ENCODE measurements at regions not wholly inside any gene's neighbourhood (a gene's known extent, or its start where the extent isn't known, plus 50 kb on each side); places are given as distances from the start of the nearest gene placed in this dataset.

DNA sequence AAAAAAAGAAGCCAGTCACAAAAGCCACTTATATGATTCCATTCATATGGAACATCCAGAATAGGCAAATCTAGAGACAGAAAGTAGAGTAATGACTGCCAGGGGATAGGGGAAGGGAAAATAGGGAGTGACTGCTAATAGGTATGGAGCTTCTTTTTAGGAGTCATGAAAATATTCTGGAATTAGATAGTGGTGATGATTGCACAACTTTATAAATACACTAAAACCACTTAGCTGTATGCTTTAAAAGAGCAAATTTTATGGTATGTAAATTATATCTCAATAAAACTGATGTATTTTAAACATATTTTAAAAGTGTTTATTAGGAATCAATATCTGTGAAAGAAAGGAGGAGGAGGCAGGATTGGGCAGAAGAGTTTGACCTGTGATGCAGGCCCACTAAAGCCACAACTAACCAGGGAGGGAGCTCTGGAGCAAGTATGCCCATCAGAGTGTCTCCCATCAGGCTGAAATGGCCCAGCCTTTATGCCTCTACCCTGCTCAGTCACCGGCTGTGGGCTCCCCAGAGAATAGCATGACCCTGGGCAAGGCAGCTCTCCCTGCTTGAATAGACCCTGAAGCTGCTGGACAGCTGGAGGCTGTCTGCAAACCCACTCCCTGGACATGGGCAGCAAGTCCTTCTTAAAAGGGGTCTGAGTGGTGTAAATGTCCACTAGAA, 96.0 kb upstream of the SLC44A1 start:
- no peak for ATAC-seq

DNA sequence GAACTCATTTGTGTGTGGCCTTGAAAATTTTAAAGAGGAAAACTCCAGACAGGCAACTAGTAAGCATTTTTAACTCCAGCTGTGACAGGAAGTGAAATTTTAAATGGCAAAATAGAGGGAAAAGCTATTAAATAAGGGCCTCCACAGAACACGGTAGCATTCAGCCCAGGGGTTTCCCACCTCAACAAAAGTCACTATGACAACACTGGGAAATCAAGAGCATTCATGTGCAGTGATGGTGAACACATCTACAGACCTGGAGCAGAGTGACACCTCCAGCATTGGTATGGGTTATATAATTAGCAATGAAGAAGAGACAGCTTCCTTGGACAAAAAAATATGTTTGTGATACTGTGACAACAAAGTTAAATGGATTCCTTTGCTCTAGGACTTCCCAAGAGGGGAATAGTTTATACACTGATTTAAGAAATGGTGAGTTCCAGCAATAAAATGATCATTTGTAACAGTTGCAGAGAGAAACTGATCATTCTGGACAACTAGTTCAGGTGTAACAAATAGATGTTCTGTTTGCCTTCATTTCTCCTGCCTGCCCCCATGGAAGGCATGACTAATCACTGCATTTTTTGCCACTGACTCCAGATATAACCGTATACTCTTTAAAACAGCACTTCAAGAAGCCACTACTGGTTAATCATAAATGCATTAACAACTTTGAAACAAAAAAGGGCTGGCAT, 93.3 kb upstream of the SLC44A1 start:
- no peak for ATAC-seq

DNA sequence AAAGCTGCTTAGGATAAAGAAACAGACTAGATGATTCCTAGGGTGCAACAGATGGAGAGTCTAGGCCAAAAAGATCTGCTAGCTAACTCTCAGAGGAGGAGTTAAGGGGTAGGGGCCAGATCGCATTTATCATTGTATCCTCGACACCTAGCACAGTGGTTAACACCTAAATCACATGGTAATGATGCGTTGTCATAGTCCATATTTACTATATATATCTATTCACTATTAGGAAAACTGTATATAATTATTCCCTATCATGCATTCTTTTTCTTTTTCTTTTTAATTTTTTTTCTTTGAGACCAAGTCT, 92.8 kb upstream of the SLC44A1 start:
- ATAC-seq = no peak

DNA sequence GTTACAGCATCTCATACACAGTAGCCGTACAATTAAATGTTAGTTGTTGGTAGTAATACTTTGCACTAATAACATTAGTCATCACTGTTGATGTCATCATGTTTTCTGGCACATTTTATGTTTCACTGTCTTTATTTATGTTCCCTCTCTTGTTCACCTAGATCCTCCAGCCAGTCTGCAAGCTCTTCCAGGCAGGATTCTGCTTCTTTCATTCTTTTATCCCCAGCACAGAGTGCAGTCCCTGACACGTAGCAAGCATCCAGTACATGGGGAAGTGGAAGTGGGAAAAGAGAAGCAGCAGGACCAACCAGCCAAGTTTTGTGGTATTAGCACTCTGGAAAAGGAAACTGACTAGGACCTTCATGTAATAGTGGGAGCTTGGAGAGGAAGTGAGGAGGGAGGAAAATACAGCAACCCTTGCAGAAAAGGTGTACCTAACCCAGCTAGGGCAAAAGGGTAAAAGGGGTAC, 89.7 kb upstream of the SLC44A1 start:
- peak; percentile 73 for ATAC-seq

DNA sequence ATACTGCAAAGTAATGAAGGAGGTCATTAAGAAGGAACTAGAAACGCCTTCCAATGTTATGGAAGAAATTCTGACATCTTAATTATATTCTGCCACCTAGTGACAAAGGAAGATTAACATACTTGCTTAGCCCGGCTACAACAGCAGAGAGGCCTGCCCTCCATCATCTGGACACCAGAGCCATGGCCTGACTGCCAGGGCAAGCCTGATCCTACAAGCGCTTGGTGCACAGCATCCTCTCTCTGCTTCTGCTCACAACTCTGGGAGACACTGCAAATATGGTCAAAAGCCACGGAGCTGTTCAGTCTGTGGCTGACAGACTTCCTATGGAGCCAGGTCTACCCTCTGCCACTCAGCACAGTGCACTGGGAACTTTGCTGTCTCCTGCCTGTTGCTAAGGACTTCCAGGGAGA, 87.3 kb upstream of the SLC44A1 start:
- peak; percentile 72 for ATAC-seq

DNA sequence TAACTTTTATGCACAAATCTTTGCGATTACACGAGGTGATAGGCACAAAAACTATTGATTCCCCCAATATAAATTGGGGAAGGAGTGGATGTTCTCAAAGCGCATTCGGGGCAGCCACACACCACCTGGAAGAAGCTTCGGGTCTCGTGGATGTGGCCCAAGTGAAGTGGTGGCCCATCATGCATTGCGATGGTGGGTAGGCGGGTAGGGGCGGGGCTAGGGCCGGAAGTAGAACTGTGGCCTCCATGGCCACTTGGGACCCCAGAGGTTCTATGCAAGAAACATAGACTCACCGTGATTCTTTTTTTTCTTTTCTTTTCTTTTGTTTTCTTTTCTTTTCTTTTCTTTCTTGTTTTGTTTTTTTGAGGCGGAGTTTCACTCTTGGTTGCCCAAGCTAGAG, 86.4 kb upstream of the SLC44A1 start:
- ATAC-seq = no peak

DNA sequence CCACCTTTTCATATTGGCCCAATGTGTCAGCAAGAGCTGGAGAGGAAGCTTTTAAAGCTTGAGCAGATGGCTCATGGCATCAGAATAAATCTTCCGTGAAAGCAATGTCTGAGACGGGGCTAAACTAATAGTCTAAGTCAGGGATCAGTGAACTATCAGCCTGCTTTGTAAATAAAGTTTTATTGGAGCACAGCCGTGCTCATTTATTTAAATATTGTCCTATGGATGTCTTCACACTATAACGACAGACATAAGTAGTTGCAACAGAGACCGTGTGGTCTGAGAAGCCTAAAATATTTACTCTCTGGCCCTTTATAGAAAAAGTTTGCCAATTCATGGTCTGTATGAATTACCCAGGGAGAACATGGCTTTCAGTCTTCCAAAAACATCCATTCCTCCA, 85.6 kb upstream of the SLC44A1 start:
- no peak for ATAC-seq

DNA sequence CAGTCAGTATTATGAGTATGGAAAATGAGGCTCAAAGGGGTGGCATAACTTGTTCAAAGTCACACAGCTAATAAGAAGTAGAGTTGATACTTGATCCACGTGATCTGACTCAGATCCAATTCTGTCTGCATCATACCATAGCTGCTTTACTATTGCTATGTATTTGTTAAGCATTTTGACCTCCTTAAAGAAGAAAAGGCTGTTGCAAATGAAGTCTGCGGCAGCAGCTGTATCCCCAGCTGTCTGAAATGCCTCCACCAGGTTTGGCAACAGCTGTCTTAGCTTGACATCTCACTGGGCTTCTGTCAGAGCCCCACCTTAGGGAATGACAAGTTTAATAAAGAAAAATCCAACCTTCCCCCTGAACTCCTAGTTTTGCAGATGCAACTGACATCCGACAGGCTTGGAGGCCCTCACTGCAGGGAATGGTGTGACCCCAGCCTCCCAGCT, 75.6 kb upstream of the SLC44A1 start:
- no peak for ATAC-seq

DNA sequence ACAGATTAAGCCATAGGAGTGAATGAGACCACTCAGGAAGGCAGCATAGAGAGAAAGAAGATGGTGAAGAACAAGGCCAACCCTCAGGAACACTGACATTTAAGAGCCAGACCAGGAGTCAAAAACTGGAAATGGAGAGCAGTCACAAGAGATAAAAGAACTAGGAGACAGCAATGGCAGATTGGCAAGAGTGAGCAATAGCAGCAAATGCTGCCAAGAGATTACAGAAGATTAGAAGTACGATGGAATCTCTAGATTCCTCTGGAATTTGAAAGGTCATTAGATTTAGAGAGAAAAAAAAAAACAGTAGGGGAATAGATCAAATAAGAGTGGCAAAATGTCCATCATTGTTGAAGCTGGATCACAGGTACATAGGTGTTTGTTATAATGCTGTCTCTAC, 73.4 kb upstream of the SLC44A1 start:
- no peak for ATAC-seq

DNA sequence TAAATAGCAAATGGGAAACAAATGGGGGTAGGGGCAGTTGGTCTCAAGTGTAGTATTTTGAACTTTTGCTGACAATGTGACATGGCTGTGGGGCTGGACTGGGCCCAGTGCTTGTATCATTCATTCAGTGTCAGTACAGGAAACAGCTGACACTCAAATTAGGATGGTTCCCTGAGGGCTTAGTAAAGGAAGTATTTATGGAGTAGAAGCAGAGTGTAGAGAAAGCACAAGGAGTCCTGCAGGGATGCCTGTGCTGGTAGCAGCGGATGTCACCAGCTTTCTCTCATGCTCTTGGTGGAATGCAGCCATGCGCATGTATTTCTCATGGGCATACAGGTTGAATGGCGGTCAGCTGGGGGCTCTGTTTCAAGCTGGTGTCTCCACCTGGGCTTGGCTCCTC, 72.9 kb upstream of the SLC44A1 start:
- no peak for ATAC-seq

DNA sequence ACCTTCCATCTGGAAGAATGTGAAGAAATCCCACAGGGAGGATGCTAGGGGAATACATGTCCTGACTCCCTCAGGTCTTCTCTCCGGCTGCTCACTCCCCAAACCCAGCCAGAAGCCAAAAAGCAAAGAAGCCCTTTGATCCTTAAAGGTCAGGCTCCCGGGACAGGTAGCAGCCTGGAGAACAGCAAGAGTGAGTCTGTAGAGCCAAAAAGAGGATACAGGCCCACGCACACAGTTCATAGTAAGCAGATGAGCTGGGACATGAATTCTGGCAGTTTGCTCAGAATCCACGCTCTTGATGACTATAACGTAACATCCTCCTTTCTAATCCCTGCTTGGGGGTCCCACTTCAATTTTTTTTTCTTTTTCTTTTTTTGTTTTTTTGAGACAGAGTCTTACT, 72.0 kb upstream of the SLC44A1 start:
- no peak for ATAC-seq

DNA sequence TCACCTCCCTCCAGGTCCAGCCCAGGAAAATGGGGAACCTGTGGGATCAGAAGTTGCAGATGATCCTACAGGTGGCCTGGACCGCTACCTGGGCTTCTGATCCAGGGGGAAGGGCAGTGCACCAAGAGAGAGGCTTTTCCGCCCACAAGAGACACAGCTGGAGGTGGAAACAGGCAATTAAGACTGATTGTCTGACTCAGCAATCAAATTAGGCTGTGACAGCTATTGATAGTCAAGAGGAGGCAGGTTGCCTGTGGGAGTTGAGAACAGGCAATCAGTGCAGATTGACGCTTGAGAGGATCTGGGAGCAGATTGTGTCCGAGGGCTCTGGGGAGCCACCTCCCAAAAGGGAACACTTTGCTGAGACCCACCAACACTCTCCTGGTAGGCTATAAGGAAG, 71.1 kb upstream of the SLC44A1 start:
- no peak for ATAC-seq

DNA sequence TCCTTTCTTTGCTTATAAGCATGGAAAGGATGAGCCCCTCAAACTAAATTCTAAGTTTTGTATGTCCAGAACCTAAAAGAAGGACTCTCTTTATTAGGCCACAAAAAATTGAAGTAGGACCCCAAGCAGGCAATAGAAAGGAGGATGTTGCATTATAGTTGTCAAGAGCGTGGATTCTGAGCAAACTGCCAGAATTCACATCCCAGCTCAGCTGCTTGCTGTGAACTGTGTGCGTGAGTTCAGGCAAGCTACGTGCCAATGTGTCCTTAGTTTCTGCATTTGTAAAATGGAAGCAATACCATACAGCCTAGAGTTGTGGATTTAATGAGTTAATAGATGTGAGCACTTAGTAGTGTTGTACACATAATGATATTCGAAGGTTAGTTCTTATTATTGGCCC, 70.6 kb upstream of the SLC44A1 start:
- no peak for ATAC-seq

DNA sequence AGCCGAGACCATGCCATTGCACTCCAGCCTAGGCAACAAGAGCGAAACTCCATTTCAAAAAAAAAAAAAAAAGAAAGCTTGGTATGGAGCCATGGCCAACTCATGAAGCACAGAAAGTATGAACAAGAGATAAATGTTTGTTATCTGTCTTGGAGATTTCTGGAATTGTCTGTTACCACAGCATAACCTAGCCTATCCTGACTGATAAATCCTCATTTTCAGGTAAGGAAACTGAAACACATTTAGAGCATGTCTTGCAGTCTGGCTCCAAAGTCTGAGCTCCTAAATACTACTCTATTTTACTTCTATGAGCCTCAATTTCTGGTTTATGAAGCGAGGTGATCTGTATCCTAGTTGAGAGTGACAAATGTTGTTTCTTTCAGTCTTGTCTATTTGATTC, 68.3 kb upstream of the SLC44A1 start:
- no peak for ATAC-seq

DNA sequence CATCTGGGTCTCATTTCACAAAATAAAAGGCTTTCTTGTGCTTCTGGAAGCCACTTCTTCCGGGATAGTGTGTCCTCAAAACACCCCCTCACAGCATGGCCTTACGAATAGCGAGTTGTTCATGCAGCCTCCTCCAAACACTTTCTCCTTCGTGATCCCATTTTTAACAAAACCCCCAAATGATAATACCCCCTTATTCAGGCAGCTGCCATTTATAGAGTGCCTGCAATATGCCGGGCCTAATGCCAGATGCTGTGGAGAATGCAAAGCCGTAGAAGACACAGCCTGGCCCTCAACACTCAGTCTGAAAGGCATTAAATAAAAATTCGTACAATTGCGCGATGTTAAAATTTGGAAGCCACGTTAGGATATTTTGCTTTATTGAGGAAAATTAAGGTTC, 66.4 kb upstream of the SLC44A1 start:
- no peak for ATAC-seq

DNA sequence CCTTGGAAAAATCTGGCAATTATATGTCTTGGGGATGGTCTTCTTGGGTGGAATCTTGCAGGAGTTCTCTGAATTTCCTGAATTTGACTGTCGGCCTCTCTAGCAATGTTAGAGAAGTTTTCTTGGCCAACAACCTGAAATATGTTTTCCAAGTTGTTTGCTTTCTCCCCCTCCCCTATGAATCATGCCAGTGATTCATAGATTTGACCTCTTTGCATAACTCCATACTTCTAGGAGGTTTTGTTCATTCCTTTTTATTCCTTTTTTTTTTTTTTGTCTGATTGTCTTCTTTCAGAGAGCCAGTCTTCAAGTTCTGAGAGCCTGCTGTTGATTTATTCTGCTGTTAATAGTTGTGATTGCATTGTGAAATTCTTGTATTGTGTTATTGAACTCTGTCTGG, 56.7 kb upstream of the SLC44A1 start:
- ATAC-seq = peak; percentile 41

DNA sequence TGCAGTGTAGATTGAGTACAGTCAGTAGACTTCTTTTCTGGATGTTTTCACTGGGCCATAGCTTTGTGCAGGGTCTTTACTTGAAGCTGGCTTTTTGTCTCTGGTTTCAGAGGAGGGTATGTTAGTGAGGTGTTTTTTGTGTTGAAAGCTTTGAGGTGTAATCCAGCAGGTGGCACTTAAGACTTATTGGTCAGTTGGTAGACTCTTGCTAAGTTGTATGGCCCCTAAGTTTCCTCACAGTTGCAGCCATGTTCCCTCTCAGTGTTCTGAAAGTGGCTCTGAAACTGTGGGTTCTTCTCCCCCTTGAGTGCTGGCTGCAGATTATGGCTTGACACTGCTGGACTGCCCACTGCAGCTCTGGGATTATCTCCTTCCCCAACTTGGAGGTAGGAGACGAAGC, 55.7 kb upstream of the SLC44A1 start:
- no peak for ATAC-seq

DNA sequence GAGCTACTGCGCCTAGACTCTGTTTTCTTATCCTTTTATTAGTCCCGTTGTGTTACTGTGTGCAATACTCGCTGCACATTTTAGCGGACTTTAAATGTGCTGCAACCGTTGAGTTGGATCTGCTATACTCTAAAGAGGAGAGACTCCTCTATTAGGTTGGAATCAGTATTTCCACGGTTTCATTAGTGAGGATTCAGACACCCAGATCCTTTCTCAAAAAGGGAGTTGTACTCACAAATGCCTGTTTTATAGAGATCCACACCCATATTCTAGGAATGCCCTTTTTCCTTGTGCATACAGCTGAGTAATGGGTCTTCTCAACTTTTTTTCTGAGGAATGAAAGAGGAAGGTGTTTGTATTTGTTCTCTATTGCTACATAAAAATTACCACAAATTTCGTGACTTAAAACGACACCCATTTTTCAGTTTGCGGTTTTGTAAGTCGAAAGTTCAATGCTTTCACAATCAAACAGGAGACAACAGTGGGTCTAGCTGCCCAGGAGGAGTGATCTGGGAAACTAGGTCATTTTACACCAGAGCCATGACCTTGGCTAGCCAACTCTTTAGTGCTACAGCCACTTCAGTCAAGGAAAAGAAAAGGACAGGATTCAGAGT, 52.8 kb upstream of the SLC44A1 start:
- no peak for ATAC-seq

DNA sequence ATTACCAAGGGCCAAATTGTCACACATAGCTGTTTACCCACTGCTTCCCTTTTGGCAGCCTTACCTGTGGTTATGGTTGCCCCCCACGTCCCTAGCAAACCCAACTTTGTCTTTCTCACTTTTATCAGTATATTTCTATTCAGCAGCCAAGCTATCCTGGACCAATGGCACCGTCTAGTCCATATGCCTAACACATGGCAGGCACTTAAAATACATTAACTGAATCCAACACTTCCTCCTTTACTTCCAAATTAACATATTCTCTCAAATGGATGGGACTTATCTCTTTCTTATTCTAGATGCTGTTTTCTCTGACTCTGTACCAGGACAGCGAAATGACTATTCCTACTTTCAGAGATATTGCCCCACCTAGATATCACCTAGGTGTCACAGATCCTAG, 50.9 kb upstream of the SLC44A1 start:
- no peak for ATAC-seq

DNA sequence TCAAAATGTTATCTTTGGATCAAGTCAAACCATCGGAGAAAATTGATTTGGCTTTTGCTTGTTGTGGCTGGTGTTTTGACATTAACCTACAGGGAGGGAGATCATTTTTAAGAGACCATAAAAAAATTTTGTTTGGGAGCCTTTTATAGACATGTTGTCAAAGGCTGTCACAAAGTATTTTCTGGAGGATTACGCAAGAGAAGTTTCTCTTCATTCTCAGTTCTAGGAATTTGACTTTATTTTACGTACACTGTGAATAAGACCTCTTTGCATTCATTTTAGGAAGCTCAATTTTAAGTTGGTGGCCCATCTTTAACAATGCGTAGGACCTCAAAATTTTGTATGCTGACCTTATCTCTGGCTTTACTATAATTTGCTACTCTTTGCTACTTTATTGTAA, 50.2 kb upstream of the SLC44A1 start:
- ATAC-seq = no peak

All from esophagus mucosa (tissue), 1 donor.